GM03348 (cell line): ENCODE measurements at regions not wholly inside any gene's neighbourhood (a gene's known extent, or its start where the extent isn't known, plus 50 kb on each side); places are given as distances from the start of the nearest gene placed in this dataset.
"Not testable (repeated sequence)": the region's sequence is repeated elsewhere in the genome, so short reads cannot be mapped to it uniquely, and the experiment has no call there.

Source experiments
- DNase-seq: peaks from one replicate; pipeline ENCODE4 v3.0.0; 2012; ENCODE audit warnings: low spot score

DNA sequence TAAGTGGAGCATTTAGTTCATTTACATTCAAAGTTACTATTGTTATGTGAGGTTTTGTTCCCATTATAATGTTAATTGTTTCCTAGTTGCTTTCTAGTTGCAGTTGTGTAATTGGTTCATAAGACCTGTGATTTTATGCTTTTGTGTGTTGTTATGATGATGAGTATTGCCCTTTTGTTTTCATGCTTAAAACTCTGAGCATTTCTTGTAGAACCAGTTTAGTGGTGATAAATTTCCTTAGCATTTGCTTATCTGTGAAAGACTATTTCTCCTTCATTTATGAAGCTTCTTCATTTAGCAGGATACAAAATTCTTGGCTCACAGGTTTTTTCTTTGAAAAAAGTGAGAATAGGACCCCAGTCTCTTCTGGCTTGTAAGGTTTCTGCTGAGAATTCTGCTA is 274.8 kb upstream of the SPAG17 start:
- no peak for DNase-seq

- not testable (repeated sequence) for DNase-seq
Observed at GRCh38 chr1:118453856-118454255, 268.8 kb upstream of the SPAG17 start.

GRCh38 chr1:118445156-118445555 is 260.1 kb upstream of the SPAG17 start:
- DNase-seq, result no peak

GRCh38 chr1:118442214-118442613 is 257.2 kb upstream of the SPAG17 start:
- DNase-seq, result no peak

- no peak for DNase-seq
Observed at GRCh38 chr1:118437664-118438063, 252.6 kb upstream of the SPAG17 start.

- no peak for DNase-seq
Observed at GRCh38 chr1:118429856-118430255, 244.8 kb upstream of the SPAG17 start.

- DNase-seq, result no peak
Observed at GRCh38 chr1:118421868-118422350, 236.9 kb upstream of the SPAG17 start.

- no peak for DNase-seq
Observed at GRCh38 chr1:118404024-118404423, 219.0 kb upstream of the SPAG17 start.

- no peak for DNase-seq
Observed at GRCh38 chr1:118397496-118397859, 212.4 kb upstream of the SPAG17 start.

- DNase-seq, result no peak
Observed at GRCh38 chr1:118396829-118397495, 211.9 kb upstream of the SPAG17 start.

DNA sequence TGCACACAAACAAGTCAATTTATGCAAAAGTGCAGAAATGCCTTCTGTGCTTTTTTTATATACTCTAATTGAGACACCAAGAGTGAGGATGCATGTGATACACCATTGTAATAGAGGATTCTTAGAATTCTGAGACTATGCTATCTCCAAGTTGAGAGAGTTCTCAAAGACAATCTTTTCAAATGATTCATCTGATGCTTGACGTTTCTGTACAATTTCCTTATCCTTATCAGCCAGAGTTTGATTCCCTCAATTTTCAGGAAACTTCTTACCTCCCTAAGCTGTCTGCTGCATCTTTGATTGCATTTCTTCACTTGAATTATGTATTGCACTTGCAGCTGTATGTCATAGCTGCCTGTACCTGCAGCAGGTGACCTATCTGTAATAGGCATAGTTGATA is 211.3 kb upstream of the SPAG17 start:
- no peak for DNase-seq

GRCh38 chr1:118395430-118395991 is 210.5 kb upstream of the SPAG17 start:
- DNase-seq, result no peak

GRCh38 chr1:118390955-118391354 is 205.9 kb upstream of the SPAG17 start:
- DNase-seq, result no peak

DNA sequence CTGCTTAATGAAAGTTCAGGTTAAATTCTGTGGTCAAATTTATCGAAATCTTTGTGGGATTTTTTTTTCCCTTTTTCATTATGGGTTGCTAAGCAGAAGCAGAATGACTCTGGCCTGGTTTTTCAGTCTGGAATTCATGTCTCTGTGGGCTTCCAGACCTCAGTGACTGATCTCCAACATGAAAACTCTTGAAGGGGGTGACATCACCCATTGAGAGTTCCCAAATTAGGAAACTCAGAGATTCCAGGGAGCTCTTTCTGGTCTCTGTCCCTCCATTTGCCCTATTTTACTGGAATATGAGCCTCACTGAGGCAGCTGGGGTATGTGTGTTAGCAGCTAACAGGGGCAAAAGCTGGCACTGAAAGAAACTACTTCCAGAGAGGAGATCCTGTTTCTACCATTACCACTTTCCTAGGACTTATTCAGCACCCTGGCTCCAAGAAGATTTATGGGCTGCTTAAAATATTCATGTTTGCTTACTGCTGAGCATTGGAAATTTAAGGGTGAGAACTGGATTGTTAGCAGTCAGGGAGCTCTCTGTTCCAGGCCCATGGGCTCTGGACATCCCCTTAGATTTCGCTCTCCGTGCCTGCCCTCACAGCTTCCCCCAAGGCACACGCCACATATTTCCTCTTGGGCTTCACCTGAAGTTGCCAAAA is 203.4 kb upstream of the SPAG17 start:
- DNase-seq, result peak; percentile 5

GRCh38 chr1:118381197-118381869 is 196.3 kb upstream of the SPAG17 start:
- peak; percentile 14 for DNase-seq

DNA sequence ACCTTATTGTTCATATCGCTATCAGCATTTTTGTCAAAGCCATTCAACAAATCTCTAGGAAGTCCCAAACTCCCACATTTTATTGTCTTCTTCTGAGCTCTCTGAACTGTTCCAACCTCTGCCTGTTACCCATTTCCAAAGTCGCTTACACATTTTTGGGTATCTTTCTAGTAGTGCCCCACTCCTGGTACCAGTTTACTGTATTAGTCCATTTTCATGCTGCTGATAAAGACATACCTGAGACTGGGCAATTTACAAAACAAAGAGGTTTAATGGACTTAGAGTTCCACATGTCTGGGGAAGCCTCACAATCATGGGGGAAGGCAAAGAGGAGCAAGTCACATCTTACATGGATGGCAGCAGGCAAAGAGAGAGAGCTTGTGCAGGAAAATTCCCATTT is 192.2 kb upstream of the SPAG17 start:
- not testable (repeated sequence) for DNase-seq

DNA sequence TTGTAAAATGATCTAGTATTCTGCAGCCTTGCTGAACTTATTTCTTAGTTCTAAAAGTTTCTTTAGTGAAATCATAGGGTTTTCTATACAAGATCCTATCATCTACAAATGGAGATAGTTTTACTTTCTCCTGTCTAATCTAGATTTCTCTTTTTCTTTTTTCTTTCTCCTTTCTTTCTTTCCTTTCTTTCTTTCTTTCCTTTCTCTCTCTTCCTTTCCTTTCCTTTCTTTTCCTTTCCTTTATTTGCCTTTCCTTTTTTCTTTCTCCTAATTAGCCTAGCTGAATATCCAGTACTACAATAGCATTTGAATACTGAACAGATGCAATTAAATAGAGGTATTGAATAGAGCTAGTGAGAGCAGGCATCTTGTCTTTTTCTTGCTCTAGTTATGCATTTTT is 186.6 kb upstream of the SPAG17 start:
- DNase-seq, result no peak

GRCh38 chr1:118370861-118371260 is 185.8 kb upstream of the SPAG17 start:
- DNase-seq, result no peak

DNA sequence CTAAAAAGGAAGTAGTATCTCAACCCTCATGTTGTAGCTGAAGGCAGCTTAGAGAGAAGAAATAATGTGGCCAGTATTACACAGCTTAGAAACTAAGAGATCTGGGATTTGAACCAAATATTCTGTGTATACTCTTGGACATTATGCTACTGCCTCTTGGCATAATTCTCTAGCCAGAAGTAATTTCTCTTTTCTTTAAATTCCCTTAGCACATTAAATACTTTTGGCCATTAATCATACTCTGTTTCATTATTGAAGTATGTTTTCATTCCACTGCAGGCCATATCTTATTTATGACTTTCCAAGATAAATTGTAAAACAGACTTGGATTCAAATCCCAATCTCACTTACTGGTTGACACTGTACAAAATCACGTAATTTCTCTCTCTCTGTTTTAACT is 181.3 kb upstream of the SPAG17 start:
- DNase-seq, result peak; percentile 5

DNA sequence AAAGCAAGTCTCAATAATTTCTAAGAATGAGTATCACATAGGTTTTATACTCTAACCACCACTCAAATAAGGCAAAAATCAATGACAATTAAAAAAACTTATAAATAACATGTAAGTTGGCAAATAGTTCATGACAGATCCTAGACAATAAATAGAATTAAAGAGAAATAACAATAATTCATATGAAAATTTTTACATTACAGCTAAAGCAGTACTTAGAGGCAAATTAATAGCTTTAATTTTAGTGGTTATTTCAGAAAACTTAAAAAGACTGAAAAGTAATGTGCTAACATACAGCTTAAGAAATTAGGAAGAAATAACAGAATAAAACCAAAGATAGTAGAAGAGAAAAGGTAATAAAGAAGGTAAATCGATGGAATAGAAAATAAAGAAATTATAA is 179.9 kb upstream of the SPAG17 start:
- no peak for DNase-seq

- DNase-seq, result no peak
Observed at GRCh38 chr1:118363396-118363795, 178.4 kb upstream of the SPAG17 start.

DNA sequence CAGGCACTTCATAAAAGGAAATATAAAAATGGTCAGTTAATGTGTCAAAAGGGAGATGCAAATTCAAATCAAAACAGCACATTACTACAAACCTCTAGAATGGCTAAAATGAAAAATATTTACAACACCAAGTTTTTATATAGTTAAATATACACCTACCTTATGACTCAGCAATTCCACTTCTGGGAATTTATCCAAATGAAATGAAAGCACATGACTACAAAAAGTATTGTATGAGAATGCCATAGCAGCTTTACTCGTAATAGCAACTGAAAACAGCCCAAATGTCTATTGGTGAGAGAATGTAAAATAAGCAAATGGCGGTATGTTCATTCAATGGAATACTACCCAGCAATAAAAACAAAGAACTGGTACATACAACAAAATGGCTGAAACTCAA is 175.8 kb upstream of the SPAG17 start:
- DNase-seq, result no peak

DNA sequence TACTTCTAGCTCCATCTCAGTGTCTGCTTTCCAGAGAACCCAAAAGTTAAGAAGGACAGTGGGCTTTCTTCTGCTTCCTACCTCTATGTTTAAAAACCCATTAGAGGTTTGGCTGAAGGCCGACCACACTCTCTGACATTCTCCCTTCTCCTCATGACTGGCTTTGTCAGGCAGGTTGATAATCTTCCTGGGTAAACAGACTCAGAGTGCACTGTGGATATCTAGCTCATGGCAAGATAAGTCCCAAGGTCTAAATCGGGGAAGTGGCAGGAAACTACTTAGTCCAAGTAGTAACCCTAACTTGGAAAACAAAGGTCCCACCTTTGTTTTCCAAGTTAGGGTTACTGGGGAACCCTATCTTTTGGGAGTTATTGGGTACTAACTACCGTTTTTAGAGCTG is 161.9 kb upstream of the SPAG17 start:
- no peak for DNase-seq
